EL (cell line): ENCODE measurements at regions not wholly inside any gene's neighbourhood (a gene's known extent, or its start where the extent isn't known, plus 50 kb on each side); places are given as distances from the start of the nearest gene placed in this dataset.

Experiments
- DNase-seq: peaks from one replicate; pipeline ENCODE4 v3.0.0-alpha.2; 2016

DNA sequence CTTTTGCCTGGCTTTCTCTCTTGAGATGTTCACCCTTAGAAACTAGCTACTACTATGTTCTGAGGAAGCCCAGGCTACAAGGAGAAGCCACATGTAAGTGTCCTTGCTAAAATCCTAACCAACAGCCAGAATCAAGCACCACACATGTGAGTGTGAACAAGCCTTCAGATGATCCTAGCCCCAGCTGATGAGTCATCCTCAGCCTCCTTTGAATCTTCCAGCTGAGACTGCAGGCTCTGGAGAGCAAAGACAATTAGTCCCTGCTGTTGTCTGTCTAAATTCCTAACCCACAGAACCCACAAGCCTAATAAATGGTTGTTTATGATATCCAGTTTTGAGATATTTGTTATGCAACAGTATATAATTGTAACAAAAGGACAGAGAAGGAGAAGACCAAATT, 92.8 kb upstream of the TAC1 start:
- DNase-seq, result peak; percentile 0

DNA sequence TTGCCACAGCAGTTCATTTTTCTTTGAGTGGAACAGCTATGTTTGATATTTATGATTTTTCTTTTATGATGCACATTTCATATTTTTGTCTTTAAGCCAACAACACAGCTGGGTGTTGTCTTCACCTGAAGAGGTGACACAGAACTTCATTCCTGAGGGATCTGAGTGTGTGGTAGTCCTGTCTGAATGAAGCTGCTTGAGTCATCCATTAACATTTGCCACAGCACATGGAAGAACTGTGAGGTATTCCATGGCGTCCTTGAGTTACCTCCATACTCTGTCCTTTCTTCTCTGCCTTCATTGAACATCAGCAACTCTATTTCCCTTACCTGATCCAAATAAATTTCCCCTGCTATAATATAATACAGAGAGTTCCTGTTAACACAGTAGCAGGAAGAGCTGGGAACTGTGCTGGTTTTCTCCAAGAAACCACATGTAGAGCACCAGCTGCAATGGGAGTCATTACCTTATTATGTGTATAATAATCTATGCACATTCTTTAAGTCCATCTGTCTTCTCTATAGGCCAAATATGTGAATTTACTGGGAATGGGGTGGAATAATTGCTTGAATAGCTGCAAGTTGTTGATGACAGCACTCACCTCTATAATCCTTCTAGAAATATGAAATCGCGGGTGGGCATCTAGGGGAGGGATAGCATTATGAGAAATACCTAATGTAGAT, 72.4 kb upstream of the TAC1 start:
- no peak for DNase-seq

DNA sequence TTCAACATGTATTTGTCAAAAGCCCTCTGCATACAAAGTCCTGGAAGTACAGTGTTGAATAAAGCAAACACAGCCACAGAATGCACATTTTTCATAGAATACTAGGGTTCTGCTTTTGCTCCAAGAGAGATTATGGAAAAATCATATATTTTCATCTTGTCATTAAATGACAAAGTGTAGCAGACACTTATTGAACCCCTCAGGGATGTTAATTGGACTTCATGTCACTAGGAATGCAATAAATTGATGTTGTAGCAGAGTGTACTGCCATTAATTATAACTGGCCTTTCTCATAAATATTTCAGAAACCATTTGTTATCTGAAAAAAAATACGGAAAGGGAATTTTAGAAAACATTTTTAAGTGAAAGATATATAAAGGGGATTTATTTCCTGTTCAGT, 64.5 kb upstream of the TAC1 start:
- DNase-seq, result no peak

DNA sequence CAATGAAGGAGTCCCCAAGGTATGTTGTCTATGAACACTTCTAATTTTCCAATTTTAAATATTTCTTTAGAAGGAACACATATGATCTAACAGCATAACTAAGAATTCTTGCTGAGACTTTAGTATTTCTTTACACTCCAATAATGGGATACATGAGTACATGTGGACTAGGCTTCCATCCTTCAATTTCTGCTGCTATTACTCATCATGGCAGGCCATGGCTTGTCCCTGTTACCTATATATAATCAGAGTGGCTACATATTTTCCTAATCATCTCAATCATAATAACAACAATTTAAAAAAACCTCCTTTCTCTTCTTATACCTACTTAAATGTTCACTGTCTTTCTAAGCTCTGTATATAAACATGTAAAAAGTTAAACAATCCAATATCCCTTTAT, 60.3 kb upstream of the TAC1 start:
- DNase-seq, result no peak

DNA sequence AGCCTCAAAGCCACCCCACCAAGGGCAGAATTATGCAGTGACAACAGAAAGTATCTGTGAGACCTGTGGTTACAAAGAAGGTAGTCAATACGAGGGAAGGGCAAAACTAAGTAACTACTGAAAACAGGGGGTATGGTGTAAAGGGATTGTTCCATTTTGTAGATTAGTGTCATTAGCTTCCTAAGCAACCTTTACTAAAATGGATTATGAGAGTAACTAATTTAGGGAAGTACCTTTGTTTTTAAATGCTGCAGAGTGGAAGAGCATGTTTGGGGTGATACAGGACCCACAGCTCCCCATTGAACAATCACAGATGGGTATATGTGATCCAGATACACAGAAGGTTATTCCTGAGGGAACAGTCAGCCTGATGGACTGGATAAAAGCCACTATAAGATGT, 51.3 kb upstream of the TAC1 start:
- no peak for DNase-seq
